Adrenal gland (tissue), 9 donors: ENCODE measurements at regions not wholly inside any gene's neighbourhood (a gene's known extent, or its start where the extent isn't known, plus 50 kb on each side); places are given as distances from the start of the nearest gene placed in this dataset.

ENCODE experiments used
- DNase-seq, 7 donors: peaks; one replicate each; pipeline ENCODE4 v3.0.0-alpha.2; 2019 to 2020
- H3K27ac ChIP-seq, 5 donors: fragments of 200-600 bp; sonication (generic) in 4 of 5; 1 replicate in 3 of 5; 2 replicates in 2 of 5; pipeline versions ENCODE4 v1.5.1 to v1.8.0; 2016 to 2020; ENCODE audit warnings: mild to moderate bottlenecking in 1 of 5
- H3K27me3 ChIP-seq: fragments of 200-600 bp; 2 replicates; pipeline ENCODE4 v1.8.0; 2021
- H3K36me3 ChIP-seq, 2 donors: fragments of 200-600 bp; replicated peaks in 1 of 2; 1 replicate in 1 of 2; 2 replicates in 1 of 2; pipeline versions ENCODE4 v1.5.1 to v1.8.0; 2018 to 2022
- H3K4me1 ChIP-seq, 2 donors: fragments of 200-600 bp; replicated peaks in 1 of 2; 1 replicate in 1 of 2; 2 replicates in 1 of 2; pipeline versions ENCODE4 v1.5.1 to v1.8.0; 2018 to 2021
- H3K4me3 ChIP-seq, 4 donors: fragments of 200-600 bp; sonication (generic) in 3 of 4; one replicate each; pipeline ENCODE4 v1.5.1; 2016 to 2018
- H3K9me3 ChIP-seq, 3 donors: fragments of 200-600 bp; sonication (generic) in 1 of 3; replicated peaks in 1 of 3; 1 replicate in 2 of 3; 2 replicates in 1 of 3; pipeline versions ENCODE4 v1.5.1 to v1.8.0; 2016 to 2021
- POLR2A ChIP-seq, 2 donors: fragments of 450-650 bp; IDR thresholded peaks; one replicate each; pipeline ENCODE4 v1.6.1; 2017; ENCODE audit warnings: antibody characterized with exemption in 2 of 2, mild to moderate bottlenecking in 2 of 2, moderate library complexity in 1 of 2
- WGBS, 4 donors: extraction: QIAGEN DNeasy Blood & Tissue Kit in 2 of 4; methylation state at CpG; one replicate each; pipeline versions ENCODE4 v1.1.5 to v1.1.7; 2013 to 2017; 5-methylcytosine and 5-hydroxymethylcytosine counted together
- intact Hi-C, 2 donors: fragments of 100-400 bp; cut with DNase I; formaldehyde crosslinking; loops; one replicate each; pipeline versions ENCODE4 v1.14.1 to v1.15.0; 2022 to 2023
- TF ChIP-seq, protein P1 (sequence below), 6 experiments: fragments of 450-650 bp in 4 of 6; fragments of 200-600 bp in 2 of 6; sonication (generic) in 1 of 6; IDR thresholded peaks; 1 replicate in 5 of 6; 2 replicates in 1 of 6; pipeline versions ENCODE4 v1.5.1 to v1.8.0; 2016 to 2021; ENCODE audit warnings: antibody characterized with exemption in 6 of 6, mild to moderate bottlenecking in 2 of 6, moderate library complexity in 1 of 6
- donor health status: healthy with polysubstance abuse.
- donor health status: Bipolar disorder and iron deficiency.
- donor health status: DM: yes; HTN: yes; CAD: no.
- donor health status: DM: no; HTN: no; CAD: no.
- donor health status: DM: no; HTN: no; CAD: no.

DNA sequence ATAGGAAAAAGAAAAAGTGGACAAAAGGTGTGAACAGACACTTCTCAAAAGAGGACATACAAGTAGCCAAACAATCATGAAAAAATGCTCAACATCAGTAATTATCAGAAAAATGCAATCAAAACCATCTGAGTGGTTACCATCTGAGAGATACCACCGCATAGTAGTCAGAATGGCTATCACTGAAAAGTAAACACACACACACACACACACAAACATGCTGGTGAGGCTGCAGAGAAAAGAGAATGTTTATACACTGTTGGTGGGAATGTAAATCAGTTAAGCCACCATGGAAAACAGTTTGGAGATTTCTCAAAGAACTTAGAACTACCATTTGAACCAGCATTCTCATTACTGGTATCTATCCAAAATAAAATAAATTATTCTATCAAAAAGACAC lies 145.7 kb downstream of the CYP26A1 start:
- Histone ChIP-seq H3K4me3 (no peak overlapping the region), H3K27me3 (no peaks in the 10 kb centered on the region), H3K4me1 (no peaks in the 10 kb centered on the region), H3K27ac (no peak overlapping the region), H3K36me3 (no peaks in the 10 kb centered on the region), H3K9me3 (no peaks in the 10 kb centered on the region)
- no peak for DNase-seq
- 80 to 92% (median 90%) methylated on average over 1 of the region's 1 CpG for WGBS, 4 donors
- TF ChIP-seq, protein P1, sequence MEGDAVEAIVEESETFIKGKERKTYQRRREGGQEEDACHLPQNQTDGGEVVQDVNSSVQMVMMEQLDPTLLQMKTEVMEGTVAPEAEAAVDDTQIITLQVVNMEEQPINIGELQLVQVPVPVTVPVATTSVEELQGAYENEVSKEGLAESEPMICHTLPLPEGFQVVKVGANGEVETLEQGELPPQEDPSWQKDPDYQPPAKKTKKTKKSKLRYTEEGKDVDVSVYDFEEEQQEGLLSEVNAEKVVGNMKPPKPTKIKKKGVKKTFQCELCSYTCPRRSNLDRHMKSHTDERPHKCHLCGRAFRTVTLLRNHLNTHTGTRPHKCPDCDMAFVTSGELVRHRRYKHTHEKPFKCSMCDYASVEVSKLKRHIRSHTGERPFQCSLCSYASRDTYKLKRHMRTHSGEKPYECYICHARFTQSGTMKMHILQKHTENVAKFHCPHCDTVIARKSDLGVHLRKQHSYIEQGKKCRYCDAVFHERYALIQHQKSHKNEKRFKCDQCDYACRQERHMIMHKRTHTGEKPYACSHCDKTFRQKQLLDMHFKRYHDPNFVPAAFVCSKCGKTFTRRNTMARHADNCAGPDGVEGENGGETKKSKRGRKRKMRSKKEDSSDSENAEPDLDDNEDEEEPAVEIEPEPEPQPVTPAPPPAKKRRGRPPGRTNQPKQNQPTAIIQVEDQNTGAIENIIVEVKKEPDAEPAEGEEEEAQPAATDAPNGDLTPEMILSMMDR (IDR thresholded peaks at IDR 0.05): no peak
- no peak for TF ChIP-seq POLR2A (IDR thresholded peaks at IDR 0.05)
- intact Hi-C loops: no loop called here

DNA sequence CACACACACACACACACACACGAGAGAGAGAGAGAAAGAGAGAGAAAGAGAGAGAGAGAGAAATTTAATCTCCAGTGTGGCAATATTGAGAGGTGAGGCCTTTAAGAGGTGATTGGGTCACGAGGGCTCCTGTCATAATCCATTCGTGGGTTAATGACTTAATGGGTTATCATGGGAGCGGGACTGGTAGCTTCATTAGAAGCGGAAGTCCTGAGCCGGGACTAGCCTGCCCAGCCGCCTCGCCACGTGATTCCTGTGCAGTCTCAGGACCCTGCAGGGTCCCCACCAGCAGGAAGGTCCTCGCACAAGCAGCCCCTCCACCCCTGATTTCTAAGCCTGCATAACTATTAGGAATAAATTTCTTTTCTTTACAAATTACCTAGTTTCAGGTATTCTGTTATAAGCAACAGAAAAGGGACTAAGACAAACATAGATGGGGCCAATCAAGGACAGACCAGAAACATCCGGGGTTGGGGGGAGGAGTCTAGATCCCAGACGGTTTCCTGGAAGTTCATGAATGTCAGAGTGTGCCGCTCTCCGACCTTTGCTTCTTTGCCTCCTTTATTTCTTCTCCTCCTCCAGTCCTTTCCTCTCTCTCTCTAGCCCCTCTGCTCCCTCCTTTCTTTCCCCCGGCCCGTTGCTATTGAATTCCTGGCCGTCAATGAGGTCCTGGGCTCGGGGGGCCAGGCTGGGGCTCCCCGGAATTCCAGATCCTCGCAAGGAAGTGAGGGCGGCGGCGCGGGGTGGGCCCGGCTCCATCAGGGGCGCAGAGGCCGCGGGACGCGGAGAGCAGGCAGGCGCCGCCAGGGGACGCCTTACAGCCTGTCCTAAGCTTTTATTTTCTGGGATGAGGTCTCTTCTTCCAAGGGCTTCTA lies 146.8 kb downstream of the CYP26A1 start:
- WGBS, 4 donors: 66 to 78% (median 69%) methylated on average over 33 of the region's 33 CpGs
- no peaks in the 10 kb centered on the region for H3K4me1 ChIP-seq
- peak in 1 of 7 donors; percentile 10 for DNase-seq
- H3K27ac ChIP-seq: no peak overlapping the region
- H3K4me3 ChIP-seq: no peak overlapping the region
- no peaks in the 10 kb centered on the region for H3K9me3 ChIP-seq
- no peaks in the 10 kb centered on the region for H3K27me3 ChIP-seq
- no peaks in the 10 kb centered on the region for H3K36me3 ChIP-seq
- intact Hi-C loops: no loop called here
- TF ChIP-seq, protein P1 (IDR thresholded peaks at IDR 0.05): no peak
- no peak for TF ChIP-seq POLR2A (IDR thresholded peaks at IDR 0.05)

DNA sequence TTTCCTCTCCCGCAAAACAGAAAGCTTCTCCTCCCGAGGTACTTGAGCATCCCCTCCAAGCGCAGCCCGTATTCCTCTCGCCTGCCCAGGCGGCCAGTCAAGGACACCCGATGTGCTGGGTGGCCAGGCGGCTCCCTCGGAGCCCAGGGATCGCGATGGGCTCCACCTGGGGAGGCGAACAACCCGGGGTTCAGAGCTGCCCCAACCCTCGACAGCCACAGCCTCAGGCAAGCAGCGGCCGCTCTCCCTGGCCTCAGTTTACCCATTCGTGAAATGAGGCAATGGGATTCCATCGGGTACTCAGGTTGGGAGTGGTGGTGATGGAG lies 147.4 kb downstream of the CYP26A1 start:
- DNase-seq: no peak
- no peak overlapping the region for H3K4me3 ChIP-seq
- no peaks in the 10 kb centered on the region for H3K4me1 ChIP-seq
- TF ChIP-seq, protein P1 (IDR thresholded peaks at IDR 0.05): no peak
- no peak for TF ChIP-seq POLR2A (IDR thresholded peaks at IDR 0.05)
- no peak overlapping the region for H3K27ac ChIP-seq
- WGBS, 4 donors: 82 to 92% (median 86%) methylated on average over 13 to 18 of the region's 18 CpGs
- H3K9me3 ChIP-seq: no peaks in the 10 kb centered on the region
- intact Hi-C loops: no loop called here
- H3K36me3 ChIP-seq: no peaks in the 10 kb centered on the region
- H3K27me3 ChIP-seq: no peaks in the 10 kb centered on the region

DNA sequence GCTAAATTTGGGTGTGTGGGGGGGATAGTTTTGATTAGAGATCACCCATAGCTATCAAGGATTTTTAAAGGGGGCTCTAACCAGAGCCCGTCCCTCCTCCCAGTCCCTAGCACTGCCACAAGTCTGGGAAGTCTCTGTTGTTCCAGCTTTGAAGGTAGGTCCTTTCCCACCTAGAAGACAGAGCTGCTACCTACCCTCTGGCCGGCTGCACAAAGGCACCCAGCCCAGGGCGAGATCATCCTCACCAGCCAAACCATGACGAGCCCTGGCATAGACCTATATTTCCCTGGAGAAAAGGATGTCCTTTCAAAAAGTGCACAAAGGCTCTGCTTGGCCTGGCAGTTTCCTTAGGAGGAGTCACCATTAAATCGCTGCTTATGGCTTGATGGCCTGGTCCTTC lies 147.8 kb downstream of the CYP26A1 start:
- intact Hi-C loops: no loop called here
- TF ChIP-seq, protein P1 (IDR thresholded peaks at IDR 0.05): no peak
- no peak for TF ChIP-seq POLR2A (IDR thresholded peaks at IDR 0.05)
- H3K4me1 ChIP-seq: no peaks in the 10 kb centered on the region
- no peak for DNase-seq
- no peak overlapping the region for H3K27ac ChIP-seq
- no peaks in the 10 kb centered on the region for H3K27me3 ChIP-seq
- H3K4me3 ChIP-seq: no peak overlapping the region
- H3K36me3 ChIP-seq: no peaks in the 10 kb centered on the region
- WGBS, 4 donors: 71 to 92% (median 86%) methylated on average over 4 to 5 of the region's 5 CpGs
- H3K9me3 ChIP-seq: no peaks in the 10 kb centered on the region
